ENCODE measurements at regions not wholly inside any gene's neighbourhood (a gene's known extent, or its start where the extent isn't known, plus 50 kb on each side); places are given as distances from the start of the nearest gene placed in this dataset.

DNA sequence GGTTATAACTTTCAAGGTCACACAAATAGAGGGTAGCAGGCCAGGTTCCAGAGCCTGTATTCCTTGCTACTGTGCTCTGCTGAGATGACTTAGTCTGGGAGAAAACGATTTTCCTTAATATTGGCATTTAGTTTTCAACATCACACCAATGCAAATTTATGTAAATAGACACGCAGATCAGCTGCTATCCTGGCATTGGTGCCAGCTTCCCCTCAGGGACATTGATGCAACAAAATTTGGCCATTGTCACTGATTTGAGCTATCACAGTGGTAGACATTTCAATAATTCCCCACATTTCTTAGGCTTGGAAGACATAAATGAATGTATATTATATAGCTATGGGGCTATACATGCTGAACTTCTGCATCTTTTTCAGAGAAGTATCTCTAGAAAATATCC, 71.6 kb upstream of the ASTN2 start:
- no peak for DNase-seq (ENCODE audit: low read depth in 3 of 3)

DNA sequence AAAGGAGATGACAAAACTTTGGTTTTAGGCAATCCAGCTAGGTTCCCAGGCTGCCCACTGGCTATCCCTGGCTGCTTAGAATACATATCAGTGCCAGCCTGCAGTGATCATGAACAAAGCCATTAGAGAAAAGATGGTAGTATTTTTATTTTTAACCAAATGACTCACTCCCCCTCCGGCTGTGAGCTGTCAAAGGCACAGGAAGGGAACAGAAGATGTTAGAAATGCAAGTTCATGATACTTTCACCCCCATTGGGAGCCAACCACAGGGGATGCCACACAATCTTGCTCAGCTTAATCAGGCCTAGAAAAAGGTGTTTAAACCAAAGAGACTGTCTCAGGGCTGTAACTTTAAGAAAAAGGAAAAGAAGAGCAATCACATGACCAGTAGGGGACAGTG, 70.3 kb upstream of the ASTN2 start:
- DNase-seq (ENCODE audit: low read depth in 3 of 3), result no peak

DNA sequence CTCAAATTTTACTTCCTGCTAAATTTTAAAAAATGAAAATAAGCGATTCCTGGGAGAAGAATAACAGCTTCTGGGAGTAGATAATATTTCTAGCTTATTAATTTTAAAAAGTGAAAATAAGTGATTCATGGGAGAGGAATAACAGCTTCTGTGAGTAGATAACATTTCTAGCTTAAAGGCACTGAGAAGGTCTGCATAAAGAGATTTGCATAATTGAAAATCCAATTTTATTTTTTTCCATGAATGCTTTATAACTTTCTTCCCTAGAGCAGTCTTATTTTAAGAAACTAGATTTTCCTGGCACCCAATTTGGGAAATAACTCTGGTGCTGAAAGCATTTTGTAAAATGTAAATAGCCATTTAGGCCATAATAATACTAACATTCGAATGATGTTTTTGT, 65.9 kb upstream of the ASTN2 start:
- no peak for DNase-seq (ENCODE audit: low read depth in 3 of 3)

DNA sequence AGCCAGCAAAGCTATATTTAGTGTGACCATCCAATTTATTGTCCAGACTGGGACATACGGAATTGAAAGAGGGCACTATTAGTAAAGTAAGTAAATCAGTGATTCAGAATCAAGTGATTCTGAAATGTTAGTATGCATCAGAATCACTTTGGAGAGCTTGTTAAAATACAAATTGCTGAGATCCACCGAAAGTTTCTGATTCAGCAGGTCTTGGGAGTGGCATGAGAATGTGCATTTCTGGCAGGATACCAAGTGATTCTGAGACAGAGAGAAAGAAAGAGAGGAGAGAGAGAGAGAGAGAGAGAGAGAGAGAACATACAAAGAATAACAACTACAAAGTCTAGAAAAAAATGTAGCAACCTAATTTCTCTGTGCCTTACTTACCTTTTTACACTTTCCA, 65.4 kb upstream of the ASTN2 start:
- DNase-seq (ENCODE audit: low read depth in 3 of 3), result no peak

DNA sequence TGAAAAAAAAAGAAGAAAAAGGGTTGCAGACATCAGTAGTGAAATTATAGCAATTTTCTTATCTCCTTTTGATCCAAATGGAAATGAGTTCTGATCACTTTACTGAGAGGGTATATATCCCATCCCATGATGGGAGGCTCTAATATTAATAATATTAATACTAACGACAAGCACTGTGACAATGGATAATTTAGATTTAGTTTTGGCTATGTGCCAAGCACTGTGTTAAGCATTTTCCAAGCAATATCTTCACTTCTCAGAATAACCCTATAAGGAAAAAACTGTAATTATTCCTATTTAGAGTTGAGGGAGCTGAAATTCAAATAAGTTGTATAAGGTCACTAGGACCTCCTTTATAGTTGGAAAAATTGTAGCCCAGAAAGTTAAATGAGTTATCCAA, 58.4 kb upstream of the ASTN2 start:
- no peak for DNase-seq (ENCODE audit: low read depth in 3 of 3)

DNA sequence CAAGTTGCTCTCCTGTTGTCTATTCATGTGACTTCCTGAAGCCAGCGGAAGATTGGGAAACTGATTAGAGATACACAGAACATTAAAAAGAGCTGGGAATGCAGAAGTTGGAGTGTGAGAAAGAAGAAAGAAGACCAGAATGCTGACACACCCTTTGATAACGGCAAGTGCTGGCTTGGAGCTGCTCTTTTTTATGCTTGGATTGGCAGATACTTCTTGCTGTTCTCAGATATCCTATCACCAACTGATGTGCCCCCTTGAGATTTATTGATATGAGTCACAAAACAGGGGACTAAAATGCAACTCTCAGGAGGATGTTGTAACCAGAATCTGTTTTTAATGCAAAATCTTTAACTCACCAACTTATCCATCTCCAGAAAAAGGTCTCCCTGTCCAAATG, 56.0 kb upstream of the ASTN2 start:
- no peak for DNase-seq (ENCODE audit: low read depth in 3 of 3)

DNA sequence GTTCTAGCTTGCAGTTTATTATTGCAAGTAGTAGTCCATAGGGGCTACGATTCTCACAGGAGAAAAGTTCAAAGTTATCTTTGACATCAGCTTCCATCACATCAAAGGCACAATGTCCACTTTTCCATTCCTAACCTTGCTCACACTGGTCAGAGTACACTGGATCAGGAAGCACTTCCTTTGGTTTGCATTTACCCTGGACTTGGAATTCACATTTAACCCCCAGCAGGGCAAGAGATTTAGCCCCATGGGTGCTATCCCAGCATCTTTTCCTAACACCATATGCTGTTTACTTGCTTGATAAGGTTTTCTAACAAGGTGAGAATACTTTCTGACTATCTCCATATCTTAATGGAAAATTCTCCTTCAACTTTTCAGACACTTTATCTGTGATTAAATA, 55.6 kb upstream of the ASTN2 start:
- DNase-seq (ENCODE audit: low read depth in 3 of 3), result no peak

DNA sequence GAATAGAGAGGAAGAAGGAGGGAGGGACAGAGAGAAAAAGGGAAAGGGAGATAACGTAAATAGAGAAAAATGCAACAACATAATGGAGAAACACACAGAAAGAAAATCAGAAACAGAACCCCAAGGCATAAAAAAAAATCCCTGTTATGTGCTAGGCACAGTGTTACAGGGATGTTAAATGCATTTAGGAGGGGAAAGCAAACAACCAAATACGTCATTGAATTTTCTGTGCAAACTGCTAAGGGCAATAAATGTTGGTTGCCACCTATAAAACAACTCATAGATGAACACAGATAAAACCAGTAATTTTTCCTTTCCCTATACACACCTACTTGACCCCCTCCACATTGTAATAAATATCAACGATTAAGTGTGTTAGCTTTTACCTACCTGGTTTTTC, 51.3 kb upstream of the ASTN2 start:
- no peak for DNase-seq (ENCODE audit: low read depth in 3 of 3)

DNA sequence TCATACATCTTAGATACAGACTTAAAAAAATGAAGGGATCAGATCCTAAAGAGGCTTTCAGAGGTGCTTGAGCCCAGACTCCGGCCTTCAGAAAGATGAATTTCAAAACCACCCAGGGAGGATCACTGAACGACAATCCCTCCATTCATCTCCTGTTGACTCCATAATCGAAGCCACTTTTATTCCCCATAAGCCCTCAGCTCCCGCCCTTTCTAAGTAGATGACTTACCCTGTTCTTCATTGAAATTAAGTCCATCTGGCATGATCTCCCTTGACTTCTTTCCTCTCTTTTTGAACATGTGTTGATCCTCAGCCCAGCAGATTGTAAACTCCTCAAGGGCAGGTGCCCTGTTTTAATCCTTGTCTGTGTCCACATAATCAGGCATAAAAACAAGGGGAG, 50.8 kb upstream of the ASTN2 start:
- no peak for DNase-seq (ENCODE audit: low read depth in 3 of 3)

DNA sequence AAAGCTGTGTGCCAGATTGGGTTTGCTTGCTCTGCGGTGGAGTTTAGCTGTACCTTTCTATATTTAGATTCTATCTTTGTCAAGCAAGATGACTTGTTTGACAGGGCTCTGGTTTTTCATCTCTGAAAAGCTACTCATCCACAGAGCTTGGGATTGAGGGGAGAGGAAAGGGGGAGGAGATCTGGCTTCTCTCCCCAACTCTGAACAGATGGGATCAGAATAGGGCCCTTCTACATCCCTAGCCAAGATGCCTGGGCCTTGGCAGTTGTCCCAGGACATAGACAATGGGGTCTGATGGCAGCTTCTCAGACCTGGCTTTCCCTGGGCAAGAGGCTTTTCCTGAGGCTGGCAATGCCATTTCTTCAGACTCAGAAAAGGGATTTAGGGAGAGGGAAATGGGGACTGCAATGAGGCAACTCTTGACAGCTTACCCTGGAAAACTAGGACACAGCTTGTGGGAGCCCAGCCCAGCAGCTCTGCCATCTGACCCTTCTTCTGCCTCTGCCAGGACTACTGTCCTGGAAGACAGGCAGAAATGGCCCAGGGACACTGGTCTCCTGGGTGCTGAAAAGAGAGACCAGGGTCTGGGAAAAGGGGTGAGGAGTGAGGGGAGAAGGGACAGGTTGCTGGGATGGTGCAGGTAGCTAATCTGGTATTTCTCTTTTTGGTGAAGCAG, 50.2 kb upstream of the ASTN2 start:
- DNase-seq (ENCODE audit: low read depth in 3 of 3), result no peak

All from stimulated activated CD4-positive, alpha-beta T cell treated with anti-CD3 and anti-CD28 coated beads, TNF-alpha, amount 100 ng/mL, for 4 hours (primary cell).